Kidney capillary endothelial cell (primary cell): ENCODE measurements at regions not wholly inside any gene's neighbourhood (a gene's known extent, or its start where the extent isn't known, plus 50 kb on each side); places are given as distances from the start of the nearest gene placed in this dataset.

Experiments used
- DNase-seq: peaks from one replicate; pipeline ENCODE4 v3.0.0-alpha.2; 2018; ENCODE audit warnings: low spot score

GRCh38 chr20:24169256-24169655, 180.7 kb upstream of the GGTLC1 start:
- no peak for DNase-seq

- no peak for DNase-seq
These were observed 177.8 kb upstream of the GGTLC1 start for GRCh38 chr20:24166412-24166811.

DNA sequence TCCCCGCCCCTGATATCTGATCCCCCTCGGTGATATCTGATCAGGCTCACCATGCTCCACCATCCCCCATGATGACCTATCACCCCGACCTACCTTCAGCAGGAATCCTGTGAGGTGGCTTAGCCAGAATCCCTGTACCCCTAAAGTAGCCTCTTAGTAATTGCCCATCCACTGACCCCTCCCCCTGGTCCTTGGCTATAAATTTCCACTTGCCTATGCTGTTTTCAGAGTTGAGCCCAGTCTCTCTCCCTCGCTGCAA, 177.5 kb upstream of the GGTLC1 start:
- DNase-seq: no peak

DNA sequence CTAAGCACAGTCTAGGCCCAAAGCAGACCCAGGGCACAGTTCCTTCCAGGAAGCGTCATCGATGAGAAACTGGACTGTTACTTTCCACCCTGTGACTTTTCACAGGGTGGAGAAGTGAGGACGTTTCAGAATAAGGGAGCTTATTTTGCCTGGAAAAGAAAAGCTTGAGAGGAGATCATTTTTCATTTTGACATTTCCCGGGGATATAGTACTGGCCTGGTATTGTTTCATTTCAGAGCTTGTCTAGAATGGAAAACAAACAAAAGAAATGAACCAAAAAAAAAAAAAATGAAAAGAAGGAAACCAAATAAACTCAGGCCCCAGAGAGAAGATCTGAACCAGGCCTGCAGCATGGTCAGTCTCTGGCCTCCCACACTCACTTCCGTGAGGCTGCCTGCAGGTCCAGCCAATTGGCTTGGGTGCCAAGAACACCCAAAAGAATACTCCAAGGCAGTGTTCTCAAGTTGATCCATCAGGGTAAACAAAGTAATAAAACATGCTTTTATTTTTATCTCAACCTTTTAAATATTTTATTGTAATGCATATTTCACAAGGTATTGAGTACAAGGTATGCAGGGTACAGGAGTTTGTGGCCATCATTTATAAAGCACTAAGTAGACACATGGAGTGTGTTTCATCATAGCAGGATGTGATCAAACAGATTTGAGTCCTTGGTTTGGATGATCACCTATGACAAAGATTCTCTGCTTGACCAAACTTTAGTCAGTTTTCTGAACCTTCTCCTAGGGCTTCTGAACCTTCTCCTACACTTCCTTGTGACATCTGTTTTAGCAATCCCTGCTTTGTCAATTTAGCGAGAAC, 176.9 kb upstream of the GGTLC1 start:
- DNase-seq: no peak

GRCh38 chr20:24164360-24164759, 175.8 kb upstream of the GGTLC1 start:
- DNase-seq: peak; percentile 28

DNA sequence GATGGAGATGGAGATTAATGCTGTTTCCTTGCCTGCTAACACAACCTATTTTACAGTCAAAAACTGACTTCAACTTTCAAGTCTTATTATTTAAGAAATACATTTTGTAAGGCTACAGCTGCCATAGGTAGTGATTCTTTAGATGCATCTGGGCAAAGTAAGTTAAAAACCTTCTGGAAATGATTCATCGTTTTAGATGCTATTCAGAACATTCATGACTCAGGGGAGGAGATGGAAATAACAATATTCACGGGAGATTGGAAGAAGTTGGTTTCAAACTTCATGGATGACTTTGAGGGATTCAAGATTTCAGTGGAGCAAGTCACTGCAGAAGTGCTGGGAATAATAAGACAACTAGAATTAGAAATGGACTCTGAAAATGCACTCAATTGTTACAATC, 174.9 kb upstream of the GGTLC1 start:
- peak; percentile 43 for DNase-seq

GRCh38 chr20:24160563-24161281, 172.1 kb upstream of the GGTLC1 start:
- peak; percentile 53 for DNase-seq

- DNase-seq: no peak
These were observed 169.7 kb upstream of the GGTLC1 start for GRCh38 chr20:24158281-24158680.

DNA sequence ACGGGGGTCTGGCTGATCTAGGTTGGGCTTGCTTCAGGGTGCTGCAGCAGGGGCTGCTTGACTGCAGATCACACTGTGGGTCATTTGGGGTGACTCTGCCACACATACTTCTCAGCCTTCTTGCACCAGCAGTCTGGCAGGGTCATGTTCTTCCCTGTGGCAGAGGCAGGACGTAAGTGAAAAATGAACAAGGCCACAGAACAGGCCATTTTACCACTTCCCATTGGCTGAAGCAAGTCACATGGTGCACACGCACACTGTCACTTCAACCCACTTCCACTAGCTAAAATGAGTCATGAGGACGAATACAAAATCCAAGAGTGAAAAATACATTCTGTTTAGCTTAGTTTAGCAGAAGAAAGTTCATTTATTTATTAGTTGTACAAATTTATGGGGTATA, 168.6 kb upstream of the GGTLC1 start:
- no peak for DNase-seq

- DNase-seq: no peak
These were observed 164.8 kb upstream of the GGTLC1 start for GRCh38 chr20:24153101-24154040.

- no peak for DNase-seq
These were observed 163.2 kb upstream of the GGTLC1 start for GRCh38 chr20:24151621-24152294.

DNA sequence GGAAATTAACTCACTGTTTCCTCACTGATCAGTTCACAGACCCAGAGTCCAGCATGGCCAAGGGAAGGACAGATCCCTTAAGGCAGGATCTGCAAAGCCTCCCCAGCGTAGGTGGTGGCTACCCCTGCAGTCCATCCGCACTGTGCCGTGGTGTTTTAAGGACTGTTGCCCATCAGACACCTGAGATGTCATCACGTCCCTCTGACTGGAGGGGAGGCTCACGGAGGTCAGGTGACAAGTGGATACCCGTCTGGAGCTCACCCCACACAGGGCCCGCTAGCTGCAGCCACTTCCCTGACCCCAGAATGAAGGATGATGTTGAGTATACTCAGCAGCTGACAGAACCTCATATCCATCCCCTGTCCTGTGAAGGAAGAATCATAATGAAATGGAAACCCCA, 161.8 kb upstream of the GGTLC1 start:
- no peak for DNase-seq

DNA sequence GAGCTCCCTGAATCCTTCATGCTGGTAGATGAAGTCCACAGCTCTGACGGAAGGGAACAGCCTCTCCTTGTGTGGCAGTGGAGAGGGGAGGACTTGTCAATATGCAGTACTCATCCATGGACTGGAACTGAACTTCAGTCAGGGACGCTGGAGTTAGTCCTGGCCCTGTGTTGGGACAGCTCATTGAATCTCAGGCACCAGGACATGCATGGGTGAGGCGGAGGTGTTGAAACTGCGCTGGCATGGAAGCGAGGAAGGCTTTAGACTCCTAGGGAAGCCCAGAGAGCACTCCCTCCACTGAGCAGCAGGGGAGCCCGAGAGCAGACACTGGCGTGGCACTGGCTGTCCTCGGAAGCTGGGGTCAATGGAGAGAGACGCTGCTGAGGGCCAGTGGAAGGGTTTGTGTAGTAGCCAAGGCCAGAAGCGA, 161.3 kb upstream of the GGTLC1 start:
- no peak for DNase-seq

GRCh38 chr20:24149175-24149574, 160.6 kb upstream of the GGTLC1 start:
- DNase-seq: no peak

DNA sequence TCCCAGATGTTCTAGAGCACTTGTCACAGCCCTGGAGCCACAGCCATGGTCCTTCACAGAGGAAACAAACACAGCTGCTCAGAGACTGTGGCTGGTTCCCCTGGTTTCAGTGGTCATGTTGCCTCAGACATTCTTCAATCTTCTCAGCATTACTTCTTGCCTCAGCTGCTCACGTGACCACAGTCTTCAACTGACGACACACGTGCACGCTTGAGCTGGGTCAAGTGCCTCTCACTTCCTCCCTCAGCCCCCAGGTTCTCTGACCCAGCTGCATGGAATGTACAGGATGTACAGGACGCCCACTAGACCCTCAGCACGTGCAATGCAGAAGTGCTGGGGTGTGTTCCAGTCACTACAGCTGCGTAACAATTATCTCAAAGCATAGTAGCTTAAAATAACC, 159.8 kb upstream of the GGTLC1 start:
- no peak for DNase-seq

DNA sequence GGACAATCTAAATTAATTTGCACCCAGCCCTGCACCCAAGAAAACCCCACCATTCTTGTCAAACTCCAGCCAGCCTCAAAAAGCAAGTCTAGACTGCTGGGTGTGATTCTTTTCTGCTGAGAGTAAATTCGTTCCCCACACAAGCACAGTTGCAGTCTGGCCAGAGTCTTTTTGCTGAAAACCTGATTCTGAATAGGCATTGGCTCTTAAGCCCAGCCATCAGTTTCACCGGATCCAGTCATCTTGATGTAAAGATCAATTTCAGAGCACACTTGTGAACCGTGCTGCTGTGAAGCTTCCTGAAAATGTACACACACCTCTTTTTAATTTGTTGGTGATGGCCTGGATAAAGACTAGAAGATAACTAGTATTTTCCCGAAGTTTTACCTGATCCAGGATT, 159.4 kb upstream of the GGTLC1 start:
- no peak for DNase-seq

DNA sequence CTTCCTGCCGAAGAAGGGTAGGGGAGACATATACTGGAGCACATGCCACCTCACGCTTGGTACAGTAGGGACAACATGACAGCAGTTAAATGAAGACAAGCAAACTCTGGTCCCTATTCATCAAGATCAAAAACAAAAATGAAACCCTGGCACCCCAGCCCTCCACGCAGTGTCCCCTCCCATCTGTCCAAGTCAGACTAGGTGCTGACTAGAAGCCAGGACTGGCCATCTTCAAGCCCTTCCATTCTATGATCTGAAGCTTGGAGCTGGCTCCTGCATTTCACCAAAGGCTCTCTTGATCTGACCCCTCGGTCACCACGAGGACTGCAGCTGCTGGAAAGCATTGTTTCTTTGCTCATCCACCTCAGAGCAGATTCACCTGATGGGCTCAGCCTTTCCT, 158.9 kb upstream of the GGTLC1 start:
- DNase-seq: no peak

DNA sequence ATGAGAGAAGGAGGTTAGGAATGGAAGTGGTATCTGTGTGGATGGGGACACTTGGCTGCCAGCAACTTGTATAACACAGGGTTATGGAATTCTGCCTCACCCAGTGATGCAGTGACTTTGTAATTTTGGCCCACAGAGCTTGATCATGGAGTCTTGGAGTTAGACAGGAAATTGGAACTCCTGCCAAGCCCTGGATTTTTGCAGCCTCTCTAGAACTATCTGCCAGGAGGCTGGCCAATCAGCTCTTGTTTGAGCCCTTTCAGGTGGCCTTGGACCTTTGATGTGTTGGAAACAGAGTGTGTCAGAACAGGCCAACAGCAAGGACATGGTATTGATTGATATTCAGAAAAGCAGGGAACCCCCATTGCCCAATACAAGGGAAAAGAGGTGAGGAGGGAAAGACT, 157.7 kb upstream of the GGTLC1 start:
- no peak for DNase-seq

- DNase-seq: no peak
These were observed 155.8 kb upstream of the GGTLC1 start for GRCh38 chr20:24144371-24144770.

GRCh38 chr20:24141111-24141510, 152.5 kb upstream of the GGTLC1 start:
- DNase-seq: no peak

DNA sequence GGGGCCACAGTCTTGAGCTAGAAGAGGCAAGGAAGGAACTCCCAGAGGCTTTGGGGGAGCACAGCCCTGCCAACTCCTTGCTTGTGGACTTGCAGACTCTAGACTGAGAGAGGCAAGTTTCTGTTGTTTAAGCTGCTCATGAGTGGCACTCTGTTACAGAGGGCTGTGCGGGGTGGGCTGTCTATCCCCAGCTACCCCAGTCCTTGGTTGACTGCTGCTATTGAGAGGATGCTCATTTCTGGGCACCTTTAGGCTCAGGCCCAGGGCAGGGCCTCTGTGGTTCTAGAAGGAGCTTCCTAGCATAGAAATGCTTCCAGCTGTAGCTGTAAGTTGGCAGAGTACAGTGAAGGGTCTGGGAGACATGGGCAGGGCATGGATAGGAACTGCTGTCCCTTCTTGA, 151.3 kb upstream of the GGTLC1 start:
- DNase-seq: no peak

DNA sequence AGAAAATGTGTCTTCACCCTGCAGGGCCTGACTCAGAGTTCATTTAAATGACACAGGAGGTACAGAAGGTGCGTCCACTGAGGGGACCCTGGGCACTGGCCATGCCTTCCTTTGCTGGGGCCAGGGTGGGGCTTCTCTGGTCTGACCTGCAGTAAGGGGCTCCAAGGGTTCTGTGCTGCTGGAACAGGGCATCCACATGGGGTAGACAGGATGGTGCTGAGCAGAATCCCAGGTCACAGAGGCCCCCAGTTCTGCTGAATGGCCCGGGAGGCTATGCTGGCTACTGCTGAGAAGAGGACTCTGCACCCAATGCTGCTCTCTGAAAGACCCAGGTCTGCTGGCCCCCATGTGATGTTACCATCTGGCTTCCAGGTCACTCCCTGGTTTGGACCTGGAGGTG, 150.4 kb upstream of the GGTLC1 start:
- no peak for DNase-seq
